GM10266 (cell line): ENCODE measurements at regions not wholly inside any gene's neighbourhood (a gene's known extent, or its start where the extent isn't known, plus 50 kb on each side); places are given as distances from the start of the nearest gene placed in this dataset.

Source experiments
- DNase-seq: peaks from one replicate; pipeline ENCODE4 v3.0.0; 2012; ENCODE audit errors: extremely low spot score
- CTCF ChIP-seq: IDR thresholded peaks from 2 replicates; pipeline ENCODE4 v1.5.1; 2012; ENCODE audit warnings: mild to moderate bottlenecking, low read depth; ENCODE audit not compliant: control insufficient read depth, insufficient read depth; ENCODE audit errors: missing control alignments

DNA sequence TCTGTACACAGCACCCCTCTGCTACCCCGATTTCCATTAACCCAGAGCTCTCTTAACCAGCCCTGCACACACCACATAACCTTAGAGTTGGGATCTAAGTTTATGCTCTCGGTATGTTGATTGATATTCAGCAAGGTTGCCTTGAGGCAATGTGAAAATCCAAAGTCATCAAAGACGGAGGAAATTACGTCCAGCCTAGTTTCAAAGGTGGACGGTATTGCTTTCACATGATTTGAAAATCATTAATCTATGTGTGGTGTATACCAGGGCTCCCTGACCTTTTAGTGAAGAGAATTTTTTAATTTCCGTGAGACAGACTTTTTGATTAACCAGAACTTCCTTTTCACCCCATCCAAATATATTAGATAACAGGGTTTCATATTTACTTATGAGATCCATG is 272.5 kb upstream of the LCORL start:
- TF ChIP-seq CTCF, result no peak
- no peak for DNase-seq

GRCh38 chr4:18292411-18292810 is 270.9 kb upstream of the LCORL start:
- DNase-seq, result no peak
- TF ChIP-seq CTCF, result no peak

DNA sequence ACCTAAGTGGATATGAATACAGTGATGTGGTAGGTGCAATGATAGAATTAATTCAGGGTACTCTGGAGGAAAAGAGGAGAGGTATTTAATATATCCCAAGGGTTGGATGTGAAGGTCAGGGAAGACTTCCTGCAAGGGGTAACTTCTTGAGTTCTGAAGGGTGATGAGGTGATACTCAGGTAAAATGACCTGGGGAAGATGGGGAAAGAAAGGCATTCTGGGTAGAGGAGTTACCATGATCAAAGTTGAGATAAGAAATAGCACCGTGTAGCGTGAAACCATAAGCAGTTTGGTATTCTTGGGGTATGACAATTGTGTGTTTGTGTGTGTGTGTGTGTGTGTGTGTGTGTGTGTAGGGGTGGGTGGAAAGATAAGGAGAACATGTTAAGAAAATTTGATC is 270.4 kb upstream of the LCORL start:
- no peak for DNase-seq
- no peak for TF ChIP-seq CTCF

- no peak for DNase-seq
- no peak for TF ChIP-seq CTCF
Observed at GRCh38 chr4:18291256-18291655, 269.7 kb upstream of the LCORL start.

GRCh38 chr4:18285357-18285756 is 263.8 kb upstream of the LCORL start:
- DNase-seq, result no peak
- no peak for TF ChIP-seq CTCF

DNA sequence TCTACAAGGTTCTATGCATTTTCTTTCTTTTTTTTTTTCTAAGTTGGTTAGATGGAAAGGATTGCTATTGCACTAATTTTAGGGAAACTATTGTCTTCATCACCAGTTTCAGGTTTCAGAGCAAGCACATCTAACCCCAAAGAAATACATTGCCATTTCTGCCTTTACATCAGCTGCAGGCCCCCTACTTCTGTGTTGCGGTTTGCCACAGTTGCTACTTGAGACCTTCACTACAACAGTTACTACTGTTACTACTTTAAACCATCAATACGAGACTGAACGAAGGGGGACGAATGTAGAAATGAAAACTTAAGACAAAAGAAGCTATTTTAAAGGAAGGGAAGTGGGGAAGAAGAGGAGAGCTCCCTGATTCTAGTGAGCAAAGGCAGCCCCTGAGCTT is 256.7 kb upstream of the LCORL start:
- DNase-seq, result no peak
- no peak for TF ChIP-seq CTCF

DNA sequence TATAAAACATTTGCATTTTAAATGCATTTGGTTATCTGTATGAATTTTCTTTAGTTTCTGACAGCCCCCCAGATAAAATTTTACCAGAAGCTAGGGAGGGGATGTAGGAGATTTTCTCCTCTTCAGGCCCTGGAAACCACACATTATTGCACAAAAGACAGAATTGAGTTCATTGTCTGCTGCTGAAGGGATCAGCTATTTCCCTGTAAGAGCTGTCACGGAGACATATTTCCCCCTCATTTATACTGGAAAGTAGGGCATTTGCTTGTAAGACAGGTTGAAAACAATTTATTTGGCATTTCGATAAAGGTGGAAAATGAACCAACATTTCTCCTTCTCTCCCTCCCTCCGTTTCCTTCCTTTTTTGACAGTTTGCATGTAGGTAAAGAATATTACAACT is 241.3 kb upstream of the LCORL start:
- no peak for TF ChIP-seq CTCF
- no peak for DNase-seq
